Head of caudate nucleus (tissue), 42 donors: ENCODE measurements at regions not wholly inside any gene's neighbourhood (a gene's known extent, or its start where the extent isn't known, plus 50 kb on each side); places are given as distances from the start of the nearest gene placed in this dataset.
"Not testable (repeated sequence)": the region's sequence is repeated elsewhere in the genome, so short reads cannot be mapped to it uniquely, and the experiment has no call there.

Experiments
- DNase-seq, 42 donors: peaks; one replicate each; pipeline versions ENCODE4 v3.0.0 to v3.0.0-alpha.2; 2020 to 2021; ENCODE audit warnings: mixed read lengths in 7 of 42
- intact Hi-C: fragments of 100-400 bp; cut with DNase I; formaldehyde crosslinking; loops from one replicate; pipeline ENCODE4 v1.15.0; 2022

- intact Hi-C loops, result no loop called here
- no peak for DNase-seq
Measured at GRCh38 chrX:42025861-42026260, 102.5 kb upstream of the CASK start.

- intact Hi-C loops, result no loop called here
Measured at GRCh38 chrX:42023122-42023521, 99.8 kb upstream of the CASK start.

GRCh38 chrX:42022158-42022557 is 98.8 kb upstream of the CASK start:
- intact Hi-C loops, result no loop called here

More at GRCh38 chrX:42023122-42023521, 99.8 kb upstream of the CASK start:
- no peak for DNase-seq

GRCh38 chrX:42021058-42021457 is 97.7 kb upstream of the CASK start:
- intact Hi-C loops, result no loop called here
- no peak for DNase-seq

More at GRCh38 chrX:42022158-42022557, 98.8 kb upstream of the CASK start:
- no peak for DNase-seq

GRCh38 chrX:42020225-42020624 is 96.9 kb upstream of the CASK start:
- DNase-seq, result no peak
- intact Hi-C loops, result no loop called here

- intact Hi-C loops, result no loop called here
- DNase-seq, result no peak
Measured at GRCh38 chrX:42017971-42018370, 94.6 kb upstream of the CASK start.

GRCh38 chrX:42000836-42001235 is 77.5 kb upstream of the CASK start:
- intact Hi-C loops, result no loop called here
- DNase-seq, result no peak

GRCh38 chrX:41984628-41985027 is 61.3 kb upstream of the CASK start:
- intact Hi-C loops, result no loop called here
- DNase-seq, result peak in 23 of 42 donors; percentile 0 to 56 (median 14)

- intact Hi-C loops, result no loop called here
- no peak for DNase-seq
Measured at GRCh38 chrX:41982953-41983352, 59.6 kb upstream of the CASK start.

- DNase-seq, result no peak
- intact Hi-C loops, result no loop called here
Measured at GRCh38 chrX:41981481-41982013, 58.2 kb upstream of the CASK start.

GRCh38 chrX:41974677-41975076 is 51.3 kb upstream of the CASK start:
- DNase-seq, intact Hi-C loops: not testable (repeated sequence)

GRCh38 chrX:41973208-41973607 is 49.9 kb upstream of the CASK start:
- no peak for DNase-seq
- intact Hi-C loops, result no loop called here
